PC-9 (cell line): ENCODE measurements at regions not wholly inside any gene's neighbourhood (a gene's known extent, or its start where the extent isn't known, plus 50 kb on each side); places are given as distances from the start of the nearest gene placed in this dataset.

ENCODE experiments used
- BruUV-seq: library from RNA; stranded (reverse); fragments of 400-500 nt; replicated peaks from 2 replicates; lab custom pipeline; 2021; lab: Mats Ljungman, UMichigan
- CTCF ChIA-PET: fragments of 300-600 bp; sonication (Branson Sonifier 250); formaldehyde crosslinking; loops from one replicate; lab custom pipeline; 2022; ENCODE audit warnings: antibody characterized with exemption; lab: Charles Lee
- POLR2A ChIA-PET: fragments of 300-600 bp; sonication (Branson Sonifier 250); formaldehyde crosslinking; loops from one replicate; lab custom pipeline; 2022; ENCODE audit warnings: antibody characterized with exemption; ENCODE audit not compliant: unreplicated experiment; lab: Charles Lee
- DNase-seq, 2 experiments: peaks; one replicate each; pipeline versions ENCODE4 v3.0.0 to v3.0.0-alpha.2; 2015 to 2022; ENCODE audit warnings: mixed read lengths in 1 of 2
- H2AFZ ChIP-seq: fragments of 200-600 bp; sonication (generic); 2 replicates; pipeline ENCODE4 v1.8.1; 2017; ENCODE audit warnings: antibody characterized with exemption
- H3F3A ChIP-seq: fragments of 200-600 bp; sonication (generic); 2 replicates; pipeline ENCODE4 v1.8.1; 2017; ENCODE audit warnings: antibody characterized with exemption, mild to moderate bottlenecking, low read depth; ENCODE audit not compliant: insufficient read depth
- H3K27ac ChIP-seq: fragments of 200-600 bp; sonication (generic); 2 replicates; pipeline ENCODE4 v1.6.1; 2016; ENCODE audit warnings: mixed run types
- H3K27me3 ChIP-seq: fragments of 200-600 bp; sonication (generic); 2 replicates; pipeline ENCODE4 v1.6.1; 2016; ENCODE audit warnings: low read depth, mixed run types; ENCODE audit not compliant: insufficient read depth
- H3K36me3 ChIP-seq: fragments of 200-600 bp; sonication (generic); 2 replicates; pipeline ENCODE4 v1.6.1; 2016; ENCODE audit warnings: low read depth, mixed run types
- H3K4me1 ChIP-seq: fragments of 200-600 bp; sonication (generic); replicated peaks from 2 replicates; pipeline ENCODE4 v1.6.1; 2016; ENCODE audit warnings: mixed run types; ENCODE audit not compliant: insufficient read depth
- H3K4me2 ChIP-seq: fragments of 200-600 bp; sonication (generic); 2 replicates; pipeline ENCODE4 v1.6.1; 2017; ENCODE audit warnings: mixed run types
- H3K4me3 ChIP-seq: fragments of 200-600 bp; sonication (generic); 2 replicates; pipeline ENCODE4 v1.6.1; 2016; ENCODE audit warnings: mixed run types
- H3K79me2 ChIP-seq: fragments of 200-600 bp; sonication (generic); 2 replicates; pipeline ENCODE4 v1.6.1; 2017; ENCODE audit warnings: low read depth, mixed run types
- H3K9me2 ChIP-seq: fragments of 200-600 bp; sonication (generic); 2 replicates; pipeline ENCODE4 v1.8.1; 2017; ENCODE audit warnings: mild to moderate bottlenecking; ENCODE audit not compliant: insufficient read depth
- H3K9me3 ChIP-seq: fragments of 200-600 bp; sonication (generic); 2 replicates; pipeline ENCODE4 v1.8.1; 2016; ENCODE audit warnings: low read depth; ENCODE audit not compliant: insufficient read depth
- H4K20me1 ChIP-seq: fragments of 200-600 bp; sonication (generic); 2 replicates; pipeline ENCODE4 v1.8.1; 2017; ENCODE audit not compliant: insufficient read depth
- CTCF ChIP-seq: fragments of 200-600 bp; sonication (generic); conservative IDR thresholded peaks from 2 replicates; pipeline ENCODE4 v1.6.1; 2017; ENCODE audit warnings: mixed run types, antibody characterized with exemption, mild to moderate bottlenecking, moderate library complexity
- EZH2 ChIP-seq: fragments of 200-600 bp; sonication (generic); IDR thresholded peaks from 2 replicates; pipeline ENCODE4 v1.8.0; 2017; ENCODE audit warnings: antibody characterized with exemption, low read depth
- intact Hi-C: fragments of 100-400 bp; cut with micrococcal nuclease; formaldehyde crosslinking; loops from one replicate; pipeline ENCODE4 v1.10.0; 2022; ENCODE audit not compliant: unreplicated experiment

GRCh38 chr18:75156831-75157230, 52.1 kb downstream of the PTGR3 start:
- H2AFZ ChIP-seq = no peak overlapping the region
- no peak for TF ChIP-seq EZH2
- DNase-seq = no peak
- intact Hi-C loops = no loop called here
- BruUV-seq = no TSS peak
- H3K27ac ChIP-seq = no peak overlapping the region
- H3K4me3 ChIP-seq = no peak overlapping the region
- H3K36me3 ChIP-seq = no peaks in the 10 kb centered on the region
- H3K4me2 ChIP-seq = no peak overlapping the region
- no peaks in the 10 kb centered on the region for H4K20me1 ChIP-seq
- no peaks in the 10 kb centered on the region for H3K9me2 ChIP-seq
- ChIA-PET POLR2A (no interaction called here), CTCF (no interaction called here)
- peaks cover 94% of the 10 kb centered on the region for H3K27me3 ChIP-seq
- no peaks in the 10 kb centered on the region for H3F3A ChIP-seq
- H3K9me3 ChIP-seq = 0 out of 2 replicates have a peak, but pooled peaks cover 4% of the 10 kb centered on the region
- no peaks in the 10 kb centered on the region for H3K79me2 ChIP-seq
- H3K4me1 ChIP-seq = no peaks in the 10 kb centered on the region

GRCh38 chr18:75156139-75156750, 52.7 kb downstream of the PTGR3 start:
- Histone ChIP-seq H3K27me3 (peaks cover 94% of the 10 kb centered on the region), H3K36me3 (no peaks in the 10 kb centered on the region), H3K4me3 (no peak overlapping the region), H3K79me2 (no peaks in the 10 kb centered on the region), H3F3A (no peaks in the 10 kb centered on the region), H3K4me1 (no peaks in the 10 kb centered on the region), H3K9me2 (no peaks in the 10 kb centered on the region), H4K20me1 (no peaks in the 10 kb centered on the region), H3K9me3 (peaks cover 4% of the 10 kb centered on the region; the same call in 1 of the 2 replicates), H3K27ac (no peak overlapping the region), H3K4me2 (no peak overlapping the region), H2AFZ (no peak overlapping the region)
- intact Hi-C loops = no loop called here
- TF ChIP-seq EZH2 (no peak), CTCF (no peak)
- no peak for DNase-seq
- POLR2A ChIA-PET = no interaction called here
- CTCF ChIA-PET = no interaction called here
- no TSS peak for BruUV-seq

GRCh38 chr18:75154997-75155396, 53.9 kb downstream of the PTGR3 start:
- ChIA-PET CTCF (no interaction called here), POLR2A (no interaction called here)
- Histone ChIP-seq H3K4me3 (no peak overlapping the region), H3K36me3 (no peaks in the 10 kb centered on the region), H3K4me1 (no peaks in the 10 kb centered on the region), H3K9me3 (peaks cover 7% of the 10 kb centered on the region; the same call in 1 of the 2 replicates), H3K9me2 (no peaks in the 10 kb centered on the region), H4K20me1 (no peaks in the 10 kb centered on the region), H3K4me2 (no peak overlapping the region), H3K27ac (no peak overlapping the region), H3K79me2 (no peaks in the 10 kb centered on the region), H3F3A (no peaks in the 10 kb centered on the region), H3K27me3 (peaks cover 81% of the 10 kb centered on the region), H2AFZ (no peak overlapping the region)
- TF ChIP-seq CTCF = no peak
- no peak for TF ChIP-seq EZH2
- BruUV-seq = no TSS peak
- no peak for DNase-seq
- intact Hi-C loops = no loop called here

- peaks cover 7% of the 10 kb centered on the region; the same call in 1 of the 2 replicates for H3K9me3 ChIP-seq
- TF ChIP-seq EZH2 (no peak), CTCF (no peak)
- H3K27me3 ChIP-seq = peaks cover 75% of the 10 kb centered on the region
- H3K4me3 ChIP-seq = no peak overlapping the region
- no peaks in the 10 kb centered on the region for H3K79me2 ChIP-seq
- intact Hi-C loops = no loop called here
- no peak for DNase-seq
- BruUV-seq = no TSS peak
- H3K36me3 ChIP-seq = no peaks in the 10 kb centered on the region
- no peaks in the 10 kb centered on the region for H3K9me2 ChIP-seq
- ChIA-PET CTCF (no interaction called here), POLR2A (no interaction called here)
- H3K4me2 ChIP-seq = no peak overlapping the region
- no peak overlapping the region for H3K27ac ChIP-seq
- no peaks in the 10 kb centered on the region for H3K4me1 ChIP-seq
- no peaks in the 10 kb centered on the region for H3F3A ChIP-seq
- H2AFZ ChIP-seq = no peak overlapping the region
- H4K20me1 ChIP-seq = no peaks in the 10 kb centered on the region
Measured at GRCh38 chr18:75154259-75154658, 54.7 kb downstream of the PTGR3 start.
